H9 (cell line): ENCODE measurements at regions not wholly inside any gene's neighbourhood (a gene's known extent, or its start where the extent isn't known, plus 50 kb on each side); places are given as distances from the start of the nearest gene placed in this dataset.
"Not testable (repeated sequence)": the region's sequence is repeated elsewhere in the genome, so short reads cannot be mapped to it uniquely, and the experiment has no call there.

ENCODE experiments used
- DNase-seq: peaks from one replicate; pipeline ENCODE4 v3.0.0-alpha.2; 2017
- H2AFZ ChIP-seq: one replicate; pipeline ENCODE4 v1.6.1; 2013; ENCODE audit warnings: mild to moderate bottlenecking, low read length, control low read depth, moderate library complexity
- H2AK5ac ChIP-seq: 2 replicates; pipeline ENCODE4 v1.6.1; 2013; ENCODE audit warnings: low read length, control low read depth, mixed read lengths; ENCODE audit not compliant: insufficient read length
- H2BK120ac ChIP-seq: one replicate; pipeline ENCODE4 v1.6.1; 2013; ENCODE audit warnings: low read depth, mild to moderate bottlenecking, low read length, control low read depth, inconsistent platforms; ENCODE audit not compliant: poor library complexity, severe bottlenecking
- H2BK12ac ChIP-seq: 2 replicates; pipeline ENCODE4 v1.6.1; 2013; ENCODE audit warnings: low read length, control low read depth, mixed read lengths, low read depth; ENCODE audit not compliant: insufficient read length
- H2BK15ac ChIP-seq: 2 replicates; pipeline ENCODE4 v1.6.1; 2013; ENCODE audit warnings: low read depth, low read length, control low read depth
- H2BK20ac ChIP-seq: one replicate; pipeline ENCODE4 v1.6.1; 2013; ENCODE audit warnings: low read depth, mild to moderate bottlenecking, low read length, control low read depth, inconsistent platforms; ENCODE audit not compliant: poor library complexity, severe bottlenecking
- H2BK5ac ChIP-seq: 2 replicates; pipeline ENCODE4 v1.6.1; 2013; ENCODE audit warnings: low read length, control low read depth, mixed read lengths; ENCODE audit not compliant: insufficient read length
- H3K14ac ChIP-seq: 2 replicates; pipeline ENCODE4 v1.6.1; 2013; ENCODE audit warnings: low read length, control low read depth; ENCODE audit not compliant: insufficient read depth
- H3K18ac ChIP-seq: 2 replicates; pipeline ENCODE4 v1.6.1; 2013; ENCODE audit warnings: low read depth, mild to moderate bottlenecking, mixed read lengths, low read length, control low read depth; ENCODE audit not compliant: insufficient read length
- H3K23ac ChIP-seq: 2 replicates; pipeline ENCODE4 v1.6.1; 2013; ENCODE audit warnings: low read length, control low read depth, mixed read lengths, low read depth; ENCODE audit not compliant: insufficient read length
- H3K23me2 ChIP-seq: 2 replicates; pipeline ENCODE4 v1.6.1; 2013; ENCODE audit warnings: low read depth, mild to moderate bottlenecking, mixed read lengths, low read length, control low read depth; ENCODE audit not compliant: insufficient read length, poor library complexity, severe bottlenecking
- H3K27ac ChIP-seq: 2 replicates; pipeline ENCODE4 v1.5.1; 2013; ENCODE audit warnings: low read length, control low read depth, mixed read lengths, low read depth; ENCODE audit not compliant: insufficient read length
- H3K27me3 ChIP-seq: 2 replicates; pipeline ENCODE4 v1.6.1; 2013; ENCODE audit warnings: low read length, control low read depth, inconsistent platforms; ENCODE audit not compliant: insufficient read depth
- H3K4ac ChIP-seq: 2 replicates; pipeline ENCODE4 v1.6.1; 2013; ENCODE audit warnings: low read depth, mild to moderate bottlenecking, control low read depth, inconsistent platforms, low read length, moderate library complexity
- H3K4me1 ChIP-seq: 2 replicates; pipeline ENCODE4 v1.6.1; 2013; ENCODE audit warnings: low read length, control low read depth, inconsistent platforms; ENCODE audit not compliant: insufficient read depth
- H3K4me2 ChIP-seq: 2 replicates; pipeline ENCODE4 v1.6.1; 2013; ENCODE audit warnings: low read length, control low read depth, mixed read lengths; ENCODE audit not compliant: insufficient read length, insufficient read depth
- H3K56ac ChIP-seq: 2 replicates; pipeline ENCODE4 v1.6.1; 2013; ENCODE audit warnings: low read depth, mild to moderate bottlenecking, mixed read lengths, low read length, control low read depth; ENCODE audit not compliant: insufficient read length
- H3K79me1 ChIP-seq: 2 replicates; pipeline ENCODE4 v1.6.1; 2013; ENCODE audit warnings: low read depth, mild to moderate bottlenecking, moderate library complexity, low read length, control low read depth, inconsistent platforms; ENCODE audit not compliant: insufficient read depth, poor library complexity, severe bottlenecking
- H3K79me2 ChIP-seq: 2 replicates; pipeline ENCODE4 v1.6.1; 2013; ENCODE audit warnings: low read length, control low read depth, inconsistent platforms; ENCODE audit not compliant: insufficient read depth
- H3K9ac ChIP-seq: 2 replicates; pipeline ENCODE4 v1.6.1; 2013; ENCODE audit warnings: low read length, control low read depth, mixed read lengths; ENCODE audit not compliant: insufficient read length; ENCODE audit errors: extremely low read depth
- H3K9me3 ChIP-seq: one replicate; pipeline ENCODE4 v1.6.1; 2013; ENCODE audit warnings: low read depth, low read length, inconsistent platforms; ENCODE audit not compliant: control insufficient read depth
- H3T11ph ChIP-seq: one replicate; pipeline ENCODE4 v1.6.1; 2013; ENCODE audit warnings: mild to moderate bottlenecking, low read length, control low read depth, inconsistent platforms
- H4K20me1 ChIP-seq: one replicate; pipeline ENCODE4 v1.6.1; 2013; ENCODE audit not compliant: control insufficient read depth, insufficient read length, insufficient read depth
- H4K5ac ChIP-seq: 2 replicates; pipeline ENCODE4 v1.6.1; 2013; ENCODE audit warnings: low read depth, mild to moderate bottlenecking, mixed read lengths, low read length, control low read depth; ENCODE audit not compliant: insufficient read length
- H4K8ac ChIP-seq: replicated peaks from 2 replicates; pipeline ENCODE4 v1.6.1; 2013; ENCODE audit warnings: low read length, control low read depth, mixed read lengths, low read depth; ENCODE audit not compliant: insufficient read length
- H4K91ac ChIP-seq: 2 replicates; pipeline ENCODE4 v1.6.1; 2013; ENCODE audit warnings: low read depth, mild to moderate bottlenecking, moderate library complexity, mixed read lengths, low read length, control low read depth; ENCODE audit not compliant: insufficient read length
- H3K27ac Mint-ChIP-seq, 3 experiments: 2 replicates in 2 of 3; 3 replicates in 1 of 3; pipeline ENCODE4 v1.8.0; 2020 to 2021; ENCODE audit warnings: mixed read lengths in 3 of 3, mild to moderate bottlenecking in 1 of 3, moderate library complexity in 1 of 3
- H3K27me3 Mint-ChIP-seq: 2 replicates; pipeline ENCODE4 v1.8.0; 2021; ENCODE audit warnings: low read depth, mild to moderate bottlenecking, moderate library complexity, mixed read lengths
- H3K36me3 Mint-ChIP-seq, 3 experiments: 2 replicates in 2 of 3; 3 replicates in 1 of 3; pipeline ENCODE4 v1.8.0; 2020 to 2021; ENCODE audit warnings: low read depth in 3 of 3, mixed read lengths in 3 of 3; ENCODE audit not compliant: insufficient read depth in 1 of 3
- H3K4me1 Mint-ChIP-seq, 2 experiments: 2 replicates each; pipeline ENCODE4 v1.8.0; 2020; ENCODE audit warnings: mixed read lengths in 2 of 2
- H3K4me3 Mint-ChIP-seq, 2 experiments: 2 replicates in 1 of 2; 3 replicates in 1 of 2; pipeline ENCODE4 v1.8.0; 2020 to 2021; ENCODE audit warnings: mild to moderate bottlenecking in 2 of 2, mixed read lengths in 2 of 2, moderate library complexity in 1 of 2
- H3K9me3 Mint-ChIP-seq, 2 experiments: 2 replicates in 1 of 2; 3 replicates in 1 of 2; pipeline ENCODE4 v1.8.0; 2020; ENCODE audit warnings: mild to moderate bottlenecking in 2 of 2, mixed read lengths in 2 of 2, moderate library complexity in 1 of 2
- WGBS: extraction: QIAGEN DNeasy Blood & Tissue Kit; methylation state at CpG from one replicate; pipeline ENCODE4 v1.1.7; 2013; ENCODE audit warnings: missing lambda C conversion rate, low lambda C conversion rate, mixed read lengths; ENCODE audit not compliant: insufficient read length; ENCODE audit errors: extremely low coverage; 5-methylcytosine and 5-hydroxymethylcytosine counted together
- TF ChIP-seq, protein P1 (sequence below): fragments of 200-600 bp; sonication (generic); conservative IDR thresholded peaks from 3 replicates; pipeline ENCODE4 v1.8.0; 2021; ENCODE audit warnings: antibody characterized with exemption, mild to moderate bottlenecking

DNA sequence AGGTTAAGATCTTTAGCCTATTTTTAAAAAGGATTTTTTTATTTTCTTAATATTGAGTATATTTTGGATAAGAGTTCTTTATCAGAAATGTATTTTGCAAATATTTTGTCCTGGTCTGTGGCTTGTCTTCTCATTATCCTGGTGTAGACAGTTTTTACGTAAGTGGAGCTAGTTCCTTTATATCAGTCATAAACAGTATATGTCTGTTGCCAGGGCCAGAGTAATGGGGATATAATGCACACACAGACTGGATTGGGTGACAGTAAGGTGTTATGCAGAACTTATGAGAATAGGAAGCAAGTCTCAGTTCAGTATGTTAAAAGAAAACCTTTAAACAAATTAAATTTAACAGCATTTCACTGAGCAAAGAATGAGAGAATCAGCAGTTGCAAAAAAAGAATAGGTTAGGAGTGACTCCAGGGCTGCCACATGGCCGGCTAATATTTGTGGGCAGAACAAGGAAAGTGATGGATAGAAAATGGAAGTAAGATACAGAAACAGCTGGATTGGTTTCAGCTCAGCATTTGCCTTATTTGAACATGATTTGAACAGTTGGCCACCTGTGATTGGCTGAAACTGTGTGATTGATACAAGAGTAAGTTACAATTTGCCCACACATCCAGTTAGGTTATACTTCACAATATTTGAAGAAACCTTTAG, 61.1 kb upstream of the ZNG1B start:
- H3K4me1 Mint-ChIP-seq = peaks cover 8 to 11% of the 10 kb centered on the region in 2 experiments
- TF ChIP-seq, protein P1, sequence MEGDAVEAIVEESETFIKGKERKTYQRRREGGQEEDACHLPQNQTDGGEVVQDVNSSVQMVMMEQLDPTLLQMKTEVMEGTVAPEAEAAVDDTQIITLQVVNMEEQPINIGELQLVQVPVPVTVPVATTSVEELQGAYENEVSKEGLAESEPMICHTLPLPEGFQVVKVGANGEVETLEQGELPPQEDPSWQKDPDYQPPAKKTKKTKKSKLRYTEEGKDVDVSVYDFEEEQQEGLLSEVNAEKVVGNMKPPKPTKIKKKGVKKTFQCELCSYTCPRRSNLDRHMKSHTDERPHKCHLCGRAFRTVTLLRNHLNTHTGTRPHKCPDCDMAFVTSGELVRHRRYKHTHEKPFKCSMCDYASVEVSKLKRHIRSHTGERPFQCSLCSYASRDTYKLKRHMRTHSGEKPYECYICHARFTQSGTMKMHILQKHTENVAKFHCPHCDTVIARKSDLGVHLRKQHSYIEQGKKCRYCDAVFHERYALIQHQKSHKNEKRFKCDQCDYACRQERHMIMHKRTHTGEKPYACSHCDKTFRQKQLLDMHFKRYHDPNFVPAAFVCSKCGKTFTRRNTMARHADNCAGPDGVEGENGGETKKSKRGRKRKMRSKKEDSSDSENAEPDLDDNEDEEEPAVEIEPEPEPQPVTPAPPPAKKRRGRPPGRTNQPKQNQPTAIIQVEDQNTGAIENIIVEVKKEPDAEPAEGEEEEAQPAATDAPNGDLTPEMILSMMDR = no peak

DNA sequence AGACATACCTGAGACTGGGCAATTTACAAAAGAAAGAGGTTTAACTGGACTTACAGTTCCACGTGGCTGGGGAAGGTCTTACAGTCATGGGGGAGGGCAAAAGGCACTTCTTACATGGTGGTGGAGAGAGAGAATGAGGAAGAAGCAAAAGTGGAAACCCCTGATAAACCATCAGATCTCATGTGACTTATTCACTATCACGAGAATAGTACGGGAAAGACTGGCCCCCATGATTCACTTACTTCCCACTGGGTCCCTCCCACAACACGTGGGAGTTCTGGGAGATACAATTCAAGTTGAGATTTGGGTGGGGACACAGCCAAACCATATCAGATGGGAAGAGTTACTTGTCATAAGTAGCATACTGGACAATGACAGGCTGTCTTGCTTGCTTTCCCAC, 62.6 kb upstream of the ZNG1B start:
- not testable (repeated sequence) for H3K14ac ChIP-seq, H3K27ac Mint-ChIP-seq, H3K9ac ChIP-seq, H2BK20ac ChIP-seq, H2BK12ac ChIP-seq, H2AFZ ChIP-seq, H3K9me3 ChIP-seq, DNase-seq, H3K56ac ChIP-seq, H3K27ac ChIP-seq, H3K23me2 ChIP-seq, H2BK15ac ChIP-seq, H4K91ac ChIP-seq, H3K4me1 ChIP-seq, H3K9me3 Mint-ChIP-seq, H4K20me1 ChIP-seq, H3K4me2 ChIP-seq, H4K8ac ChIP-seq, H3K18ac ChIP-seq, H3K79me2 ChIP-seq, H2BK5ac ChIP-seq, H3K27me3 ChIP-seq, H3K79me1 ChIP-seq, H3K36me3 Mint-ChIP-seq, H3K4ac ChIP-seq, H3K23ac ChIP-seq, H2BK120ac ChIP-seq, H2AK5ac ChIP-seq, H4K5ac ChIP-seq, H3T11ph ChIP-seq, H3K4me3 Mint-ChIP-seq
- WGBS = no CpG with 5 or more reads among the region's 4 CpGs
- Mint-ChIP-seq H3K27me3 (peaks cover 24% of the 10 kb centered on the region), H3K4me1 (peaks cover 8 to 11% of the 10 kb centered on the region in 2 experiments)

More for the DNA sequence above, 61.1 kb upstream of the ZNG1B start:
- Histone ChIP-seq H3K9me3 (no peaks in the 10 kb centered on the region), H2BK15ac (no peak overlapping the region), H4K91ac (no peak overlapping the region), H3K4ac (no peak overlapping the region), H3K9ac (no peak overlapping the region), H3K23me2 (no peaks in the 10 kb centered on the region), H2AFZ (no peak overlapping the region), H3K56ac (no peak overlapping the region), H4K20me1 (no peaks in the 10 kb centered on the region), H2BK12ac (no peak overlapping the region), H3K4me2 (no peak overlapping the region), H3K23ac (no peak overlapping the region), H2BK20ac (no peak overlapping the region), H3K18ac (no peak overlapping the region), H2BK5ac (no peak overlapping the region), H3K4me1 (no peaks in the 10 kb centered on the region), H3K27me3 (no peaks in the 10 kb centered on the region), H4K5ac (no peak overlapping the region), H3K27ac (no peak overlapping the region), H3K14ac (no peak overlapping the region), H2BK120ac (no peak overlapping the region), H4K8ac (no peak overlapping the region), H2AK5ac (no peak overlapping the region), H3K79me2 (no peaks in the 10 kb centered on the region), H3K79me1 (no peaks in the 10 kb centered on the region), H3T11ph (no peak overlapping the region)
- no peak overlapping the region for H3K4me3 Mint-ChIP-seq
- H3K27ac Mint-ChIP-seq = no peak overlapping the region
- DNase-seq = no peak
- H3K27me3 Mint-ChIP-seq = peaks cover 25% of the 10 kb centered on the region
- WGBS = no CpG with 5 or more reads among the region's 2 CpGs
- H3K36me3 Mint-ChIP-seq = no peaks in the 10 kb centered on the region
- H3K9me3 Mint-ChIP-seq = no peaks in the 10 kb centered on the region
